Aorta (tissue), 5 donors: ENCODE measurements at regions not wholly inside any gene's neighbourhood (a gene's known extent, or its start where the extent isn't known, plus 50 kb on each side); places are given as distances from the start of the nearest gene placed in this dataset.

ENCODE experiments used
- ATAC-seq: fragments of 200-7000 bp; cut with Tn5 transposase; one replicate; pipeline ENCODE4 v1.9.1; 2022; ENCODE audit warnings: moderate library complexity; ENCODE audit not compliant: low FRiP score
- DNase-seq, 2 donors: peaks; one replicate each; pipeline ENCODE4 v3.0.0-alpha.2; 2020
- H3K27ac ChIP-seq, 2 donors: one replicate each; pipeline ENCODE4 v1.5.1; 2013; ENCODE audit warnings: low read length in 2 of 2, mild to moderate bottlenecking in 2 of 2, moderate library complexity in 2 of 2, control low read depth in 1 of 2, inconsistent platforms in 1 of 2, low read depth in 1 of 2
- H3K27me3 ChIP-seq, 2 donors: one replicate each; pipeline ENCODE4 v1.6.1; 2013; ENCODE audit warnings: control low read depth in 1 of 2, low read length in 1 of 2, mild to moderate bottlenecking in 1 of 2, moderate library complexity in 1 of 2; ENCODE audit not compliant: insufficient read depth in 2 of 2, control insufficient read depth in 1 of 2
- H3K36me3 ChIP-seq, 2 donors: one replicate each; pipeline ENCODE4 v1.6.1; 2013; ENCODE audit warnings: control low read depth in 1 of 2, low read length in 1 of 2, mild to moderate bottlenecking in 1 of 2; ENCODE audit not compliant: insufficient read depth in 2 of 2, control insufficient read depth in 1 of 2
- H3K4me1 ChIP-seq, 2 donors: one replicate each; pipeline ENCODE4 v1.6.1; 2013; ENCODE audit warnings: low read length in 2 of 2, control low read depth in 1 of 2, mild to moderate bottlenecking in 1 of 2, moderate library complexity in 1 of 2; ENCODE audit not compliant: insufficient read depth in 2 of 2, control insufficient read depth in 1 of 2
- H3K4me3 ChIP-seq, 2 donors: one replicate each; pipeline ENCODE4 v1.5.1; 2013; ENCODE audit warnings: low read length in 2 of 2, control low read depth in 1 of 2, mild to moderate bottlenecking in 1 of 2
- H3K9me3 ChIP-seq: one replicate; pipeline ENCODE4 v1.6.1; 2013; ENCODE audit warnings: mild to moderate bottlenecking, low read length; ENCODE audit not compliant: control insufficient read depth
- WGBS, 2 donors: extraction: QIAGEN DNeasy Blood & Tissue Kit; methylation state at CpG; one replicate each; pipeline ENCODE4 v1.1.7; 2013; 5-methylcytosine and 5-hydroxymethylcytosine counted together
- intact Hi-C, 2 donors: fragments of 100-400 bp; cut with DNase I; formaldehyde crosslinking; loops; one replicate each; pipeline versions ENCODE4 v1.14.2 to v1.15.0; 2022
- donor health status: healthy with polysubstance abuse.
- donor health status: Bipolar disorder and iron deficiency.
- donor health status: DM: no; HTN: no; CAD: no.
- donor health status: DM: no; HTN: no; CAD: no.
- donor health status: DM: yes; HTN: yes; CAD: no.

GRCh38 chr2:15861172-15861822 lies 79.1 kb upstream of the MYCN start:
- DNase-seq (no peak), ATAC-seq (no peak)
- Histone ChIP-seq H3K36me3 (no peaks in the 10 kb centered on the region), H3K4me3 (no peak overlapping the region), H3K27ac (no peak overlapping the region), H3K4me1 (no peaks in the 10 kb centered on the region), H3K27me3 (peaks cover 0 to 2% of the 10 kb centered on the region in 2 donors), H3K9me3 (peaks cover 2% of the 10 kb centered on the region)
- WGBS, 2 donors, result 78 to 82% methylated on average over 6 of the region's 6 CpGs
- intact Hi-C loops, result no loop called here

GRCh38 chr2:15861898-15862297 lies 78.5 kb upstream of the MYCN start:
- Histone ChIP-seq H3K27me3 (peaks cover 0 to 2% of the 10 kb centered on the region in 2 donors), H3K4me1 (no peaks in the 10 kb centered on the region), H3K27ac (no peak overlapping the region), H3K36me3 (no peaks in the 10 kb centered on the region), H3K9me3 (peaks cover 2% of the 10 kb centered on the region), H3K4me3 (no peak overlapping the region)
- 93 to 96% methylated on average over 1 of the region's 1 CpG for WGBS, 2 donors
- ATAC-seq (no peak), DNase-seq (no peak)
- intact Hi-C loops, result no loop called here

GRCh38 chr2:15863089-15863488 lies 77.3 kb upstream of the MYCN start:
- no peaks in the 10 kb centered on the region for H3K36me3 ChIP-seq
- H3K27me3 ChIP-seq, result peaks cover 0 to 2% of the 10 kb centered on the region in 2 donors
- WGBS, 2 donors, result 61 to 63% methylated on average over 2 of the region's 2 CpGs
- H3K27ac ChIP-seq, result no peak overlapping the region
- ATAC-seq (no peak), DNase-seq (no peak)
- intact Hi-C loops, result no loop called here
- H3K9me3 ChIP-seq, result peaks cover 4% of the 10 kb centered on the region
- no peaks in the 10 kb centered on the region for H3K4me1 ChIP-seq
- no peak overlapping the region for H3K4me3 ChIP-seq

GRCh38 chr2:15863494-15864175 lies 76.7 kb upstream of the MYCN start:
- intact Hi-C loops, result no loop called here

GRCh38 chr2:15864176-15864769 lies 76.1 kb upstream of the MYCN start:
- WGBS, 2 donors, result 75 to 83% methylated on average over 3 of the region's 3 CpGs
- intact Hi-C loops, result no loop called here
- no peaks in the 10 kb centered on the region for H3K36me3 ChIP-seq
- no peak overlapping the region for H3K4me3 ChIP-seq
- H3K4me1 ChIP-seq, result no peaks in the 10 kb centered on the region
- H3K27me3 ChIP-seq, result peaks cover 0 to 2% of the 10 kb centered on the region in 2 donors
- ATAC-seq (no peak), DNase-seq (no peak)
- H3K27ac ChIP-seq, result no peak overlapping the region
- peaks cover 4% of the 10 kb centered on the region for H3K9me3 ChIP-seq

More at GRCh38 chr2:15863494-15864175, 76.7 kb upstream of the MYCN start:
- Histone ChIP-seq H3K36me3 (no peaks in the 10 kb centered on the region), H3K27me3 (peaks cover 0 to 2% of the 10 kb centered on the region in 2 donors), H3K27ac (no peak overlapping the region), H3K4me3 (no peak overlapping the region), H3K4me1 (no peaks in the 10 kb centered on the region), H3K9me3 (peaks cover 4% of the 10 kb centered on the region)
- 84 to 91% methylated on average over 5 of the region's 5 CpGs for WGBS, 2 donors
- DNase-seq, result no peak
- no peak for ATAC-seq

- intact Hi-C loops, result no loop called here
- Histone ChIP-seq H3K9me3 (peaks cover 4% of the 10 kb centered on the region), H3K4me3 (no peak overlapping the region), H3K4me1 (no peaks in the 10 kb centered on the region), H3K27ac (no peak overlapping the region), H3K36me3 (no peaks in the 10 kb centered on the region), H3K27me3 (no peaks in the 10 kb centered on the region)
- 53 to 58% methylated on average over 1 of the region's 1 CpG for WGBS, 2 donors
- no peak for ATAC-seq
- no peak for DNase-seq
These were observed 74.4 kb upstream of the MYCN start for GRCh38 chr2:15865923-15866322.

- H3K9me3 ChIP-seq, result peaks cover 4% of the 10 kb centered on the region
- no peak overlapping the region for H3K4me3 ChIP-seq
- no peak for DNase-seq
- H3K27ac ChIP-seq, result no peak overlapping the region
- WGBS, 2 donors, result 65 to 73% methylated on average over 3 of the region's 3 CpGs
- intact Hi-C loops, result no loop called here
- H3K27me3 ChIP-seq, result no peaks in the 10 kb centered on the region
- no peak for ATAC-seq
- H3K4me1 ChIP-seq, result no peaks in the 10 kb centered on the region
- no peaks in the 10 kb centered on the region for H3K36me3 ChIP-seq
These were observed 73.7 kb upstream of the MYCN start for GRCh38 chr2:15866563-15867193.

- no peaks in the 10 kb centered on the region for H3K36me3 ChIP-seq
- H3K4me3 ChIP-seq, result no peak overlapping the region
- no peak for DNase-seq
- intact Hi-C loops, result no loop called here
- peaks cover 4% of the 10 kb centered on the region for H3K9me3 ChIP-seq
- no peaks in the 10 kb centered on the region for H3K27me3 ChIP-seq
- no peak for ATAC-seq
- H3K4me1 ChIP-seq, result peaks cover 0 to 1% of the 10 kb centered on the region in 2 donors
- H3K27ac ChIP-seq, result no peak overlapping the region
- 90 to 91% methylated on average over 8 of the region's 8 CpGs for WGBS, 2 donors
These were observed 72.9 kb upstream of the MYCN start for GRCh38 chr2:15867194-15868171.
